ENCODE measurements at regions not wholly inside any gene's neighbourhood (a gene's known extent, or its start where the extent isn't known, plus 50 kb on each side); places are given as distances from the start of the nearest gene placed in this dataset.
"Not testable (repeated sequence)": the region's sequence is repeated elsewhere in the genome, so short reads cannot be mapped to it uniquely, and the experiment has no call there.

- not testable (repeated sequence) for DNase-seq
Measured at GRCh38 chr20:26091921-26092320, 395.3 kb upstream of the ZNF337 start.

GRCh38 chr20:26086195-26086594 lies 389.5 kb upstream of the ZNF337 start:
- not testable (repeated sequence) for DNase-seq

GRCh38 chr20:26073972-26074371 lies 377.3 kb upstream of the ZNF337 start:
- not testable (repeated sequence) for DNase-seq

- DNase-seq, result not testable (repeated sequence)
Measured at GRCh38 chr20:26059324-26059723, 362.7 kb upstream of the ZNF337 start.

GRCh38 chr20:26058446-26058845 lies 361.8 kb upstream of the ZNF337 start:
- not testable (repeated sequence) for DNase-seq

- not testable (repeated sequence) for DNase-seq
Measured at GRCh38 chr20:26057135-26057752, 360.6 kb upstream of the ZNF337 start.

GRCh38 chr20:26025792-26026191 lies 329.1 kb upstream of the ZNF337 start:
- not testable (repeated sequence) for DNase-seq

GRCh38 chr20:26010942-26011276 lies 314.3 kb upstream of the ZNF337 start:
- not testable (repeated sequence) for DNase-seq

GRCh38 chr20:26010224-26010941 lies 313.7 kb upstream of the ZNF337 start:
- not testable (repeated sequence) for DNase-seq

- DNase-seq, result peak; percentile 96
Measured at GRCh38 chr20:26009402-26010223, 313.0 kb upstream of the ZNF337 start.

GRCh38 chr20:26008026-26008425 lies 311.4 kb upstream of the ZNF337 start:
- DNase-seq, result not testable (repeated sequence)

GRCh38 chr20:26006164-26006563 lies 309.5 kb upstream of the ZNF337 start:
- DNase-seq, result not testable (repeated sequence)

- peak; percentile 13 for DNase-seq
Measured at GRCh38 chr20:26003959-26004358, 307.3 kb upstream of the ZNF337 start.

- not testable (repeated sequence) for DNase-seq
Measured at GRCh38 chr20:25997367-25998038, 300.9 kb upstream of the ZNF337 start.

- DNase-seq, result no peak
Measured at GRCh38 chr20:25992146-25992545, 295.5 kb upstream of the ZNF337 start.

GRCh38 chr20:25991756-25992130 lies 295.1 kb upstream of the ZNF337 start:
- no peak for DNase-seq

GRCh38 chr20:25991051-25991755 lies 294.6 kb upstream of the ZNF337 start:
- DNase-seq, result no peak

GRCh38 chr20:25989686-25990085 lies 293.0 kb upstream of the ZNF337 start:
- not testable (repeated sequence) for DNase-seq

- no peak for DNase-seq
Measured at GRCh38 chr20:25989196-25989595, 292.5 kb upstream of the ZNF337 start.

GRCh38 chr20:25987928-25988560 lies 291.4 kb upstream of the ZNF337 start:
- peak; percentile 34 for DNase-seq

GRCh38 chr20:25987073-25987927 lies 290.6 kb upstream of the ZNF337 start:
- peak; percentile 83 for DNase-seq
